ELR (cell line): ENCODE measurements at regions not wholly inside any gene's neighbourhood (a gene's known extent, or its start where the extent isn't known, plus 50 kb on each side); places are given as distances from the start of the nearest gene placed in this dataset.

Source experiments
- DNase-seq: peaks from one replicate; pipeline ENCODE4 v3.0.0-alpha.2; 2015; ENCODE audit warnings: low read depth

DNA sequence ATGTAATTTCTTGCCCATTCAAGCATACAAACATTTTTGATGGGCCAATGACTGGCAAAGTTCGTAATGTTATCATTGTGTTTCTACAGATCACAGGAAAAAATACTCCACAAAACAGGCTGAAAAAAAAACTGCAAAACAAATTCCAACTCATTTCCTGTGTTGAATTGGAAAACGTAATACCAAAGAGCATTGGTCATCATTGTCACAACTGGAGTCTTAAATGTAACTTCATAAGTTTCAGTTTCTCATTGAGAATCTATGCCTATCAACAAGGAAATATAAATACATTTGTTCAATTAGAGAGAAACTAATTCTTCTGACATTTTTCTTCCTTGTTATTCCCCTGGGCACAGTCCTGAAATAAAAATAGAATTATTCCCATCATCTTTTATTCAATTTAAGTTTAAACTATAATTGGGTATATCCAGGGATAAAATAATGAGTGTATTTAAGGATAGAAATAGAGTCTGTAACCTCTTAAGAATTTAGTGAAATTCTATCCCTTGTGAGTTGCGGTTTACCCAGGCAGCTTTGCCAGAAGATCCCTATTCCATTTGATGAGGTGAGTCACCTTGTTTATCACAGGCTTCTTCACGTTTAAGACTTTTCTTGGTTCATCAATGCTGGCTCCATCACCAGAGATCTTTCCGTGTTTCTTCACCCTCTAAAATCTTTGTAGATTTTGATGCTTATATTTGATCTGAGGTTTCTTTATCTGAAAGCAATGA lies 112.7 kb upstream of the ITGA1 start:
- peak; percentile 91 for DNase-seq

- no peak for DNase-seq
These were observed 105.2 kb upstream of the ITGA1 start for GRCh38 chr5:52682492-52682891.

- DNase-seq = peak; percentile 57
These were observed 103.7 kb upstream of the ITGA1 start for GRCh38 chr5:52684051-52684450.

GRCh38 chr5:52685566-52685965 lies 102.2 kb upstream of the ITGA1 start:
- no peak for DNase-seq

DNA sequence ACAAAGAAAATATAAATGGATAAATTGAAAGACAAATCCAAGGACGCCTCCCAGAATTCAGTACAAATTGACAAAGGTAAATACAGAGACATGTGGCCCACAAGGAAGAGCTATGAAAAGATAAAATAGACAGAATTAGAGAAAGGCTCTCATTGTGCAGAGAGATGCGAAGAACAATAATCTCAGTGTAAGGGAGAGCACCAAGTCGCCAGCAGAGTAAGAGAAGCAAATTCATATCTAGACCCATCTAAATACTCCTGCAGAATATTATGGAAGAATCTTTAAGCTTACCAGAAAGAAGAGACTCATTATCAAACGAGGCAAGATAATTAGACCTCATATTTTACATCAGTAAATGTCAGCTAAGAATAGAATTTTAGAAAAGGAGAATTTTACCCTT lies 101.7 kb upstream of the ITGA1 start:
- DNase-seq = no peak

DNA sequence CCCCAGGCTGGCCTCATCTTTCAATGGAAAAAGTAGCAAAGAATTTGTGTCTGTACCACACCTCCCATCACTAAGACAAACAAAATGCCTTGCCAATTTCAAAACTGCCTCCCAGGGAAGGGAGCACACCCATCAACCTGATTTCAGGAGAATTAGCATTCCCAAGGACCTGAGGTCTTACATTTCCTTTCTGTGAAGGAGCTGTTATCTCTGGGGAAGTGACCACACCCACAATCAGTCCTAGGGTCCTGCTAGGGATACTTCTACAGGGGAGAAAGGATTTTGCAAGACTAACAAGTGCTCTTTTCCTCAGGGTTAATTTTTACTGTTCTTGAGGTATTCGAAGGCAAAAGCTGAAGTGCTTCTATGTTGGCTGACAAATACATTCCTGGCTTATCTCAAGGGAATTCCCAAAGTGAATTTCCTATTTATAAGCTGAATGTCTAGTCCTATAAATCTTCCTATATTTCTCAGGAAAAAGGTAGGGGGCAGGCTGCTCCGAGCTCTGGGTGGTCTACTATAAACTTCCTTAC lies 97.4 kb upstream of the ITGA1 start:
- DNase-seq = no peak

- peak; percentile 69 for DNase-seq
These were observed 95.7 kb upstream of the ITGA1 start for GRCh38 chr5:52692039-52692438.

DNA sequence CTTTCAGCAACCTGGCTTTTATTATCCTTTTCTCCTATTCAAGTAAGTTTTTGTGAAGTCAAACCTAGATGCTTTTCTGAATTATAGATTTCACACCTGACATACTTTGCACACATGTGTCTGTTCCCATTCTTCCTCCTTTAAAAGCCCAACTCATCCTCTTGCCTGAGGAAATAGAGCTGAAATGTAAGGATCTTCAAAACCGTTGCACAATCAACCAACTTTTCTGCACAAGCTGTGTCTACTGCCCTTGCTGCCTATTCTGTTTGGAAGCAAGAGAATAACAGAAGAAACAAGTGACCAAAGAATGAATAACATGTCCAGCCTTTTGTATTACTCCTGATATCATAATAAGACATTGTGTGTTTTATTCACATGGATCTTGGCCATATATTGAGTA lies 95.1 kb upstream of the ITGA1 start:
- no peak for DNase-seq

- DNase-seq = peak; percentile 58
These were observed 94.4 kb upstream of the ITGA1 start for GRCh38 chr5:52693280-52693679.

GRCh38 chr5:52693836-52694235 lies 93.9 kb upstream of the ITGA1 start:
- DNase-seq = no peak

- no peak for DNase-seq
These were observed 93.1 kb upstream of the ITGA1 start for GRCh38 chr5:52694648-52695047.

GRCh38 chr5:52702877-52703276 lies 84.8 kb upstream of the ITGA1 start:
- DNase-seq = no peak

DNA sequence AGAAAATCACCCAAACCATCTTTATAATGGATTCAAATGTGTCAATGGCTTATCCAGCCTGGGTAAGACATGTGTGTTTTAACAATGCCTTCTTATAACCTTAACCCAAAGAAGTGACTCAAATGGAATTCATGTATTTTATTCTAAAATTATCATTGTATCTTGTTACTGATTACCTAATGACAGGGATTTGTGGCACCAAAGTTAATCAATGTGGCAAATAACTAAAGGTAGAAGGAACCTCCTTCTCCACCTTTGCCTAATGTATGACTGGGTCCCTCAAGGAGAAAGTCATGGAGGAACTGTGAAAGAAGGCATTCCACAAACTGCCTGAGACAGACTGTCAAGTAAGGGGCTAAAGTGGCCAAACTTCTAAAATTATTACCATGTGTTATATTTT lies 84.4 kb upstream of the ITGA1 start:
- DNase-seq = no peak

DNA sequence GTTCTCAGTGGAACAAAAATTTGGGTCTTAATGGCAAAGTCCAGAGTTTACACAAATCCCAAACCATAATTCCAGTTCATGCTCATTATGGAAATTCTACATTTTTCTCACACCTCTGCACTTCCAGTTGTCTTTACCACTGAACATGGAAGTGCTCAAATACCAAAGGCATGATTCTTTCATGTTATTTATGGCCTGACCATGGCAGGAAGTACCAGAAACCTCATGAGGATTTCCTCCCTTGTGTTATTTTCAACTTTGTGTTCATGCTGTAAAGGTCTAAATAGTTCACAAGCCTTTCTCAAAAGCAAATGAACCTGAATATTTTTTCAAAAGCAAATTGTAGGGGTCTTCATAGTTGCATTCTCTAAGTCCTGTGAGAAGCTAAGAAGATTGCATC lies 82.0 kb upstream of the ITGA1 start:
- DNase-seq = peak; percentile 70

DNA sequence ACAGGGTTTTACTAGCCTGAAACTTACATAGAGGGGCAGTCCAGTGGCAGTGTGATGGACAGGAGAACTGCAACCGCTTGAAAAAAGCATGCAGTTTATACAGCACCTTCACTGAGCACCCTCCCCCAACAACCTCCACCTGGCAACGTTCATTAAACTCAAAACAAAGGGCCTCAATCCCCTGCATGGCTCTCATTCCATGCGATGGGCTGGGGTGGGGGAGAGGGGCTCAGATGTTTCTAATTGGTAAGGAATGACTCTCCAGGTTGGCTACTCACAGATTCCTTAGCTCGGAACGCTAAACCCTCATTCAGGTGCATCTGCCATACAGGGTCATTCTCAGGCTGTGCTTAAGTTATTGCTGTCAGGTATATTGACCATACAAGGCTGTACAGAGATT lies 80.9 kb upstream of the ITGA1 start:
- no peak for DNase-seq

DNA sequence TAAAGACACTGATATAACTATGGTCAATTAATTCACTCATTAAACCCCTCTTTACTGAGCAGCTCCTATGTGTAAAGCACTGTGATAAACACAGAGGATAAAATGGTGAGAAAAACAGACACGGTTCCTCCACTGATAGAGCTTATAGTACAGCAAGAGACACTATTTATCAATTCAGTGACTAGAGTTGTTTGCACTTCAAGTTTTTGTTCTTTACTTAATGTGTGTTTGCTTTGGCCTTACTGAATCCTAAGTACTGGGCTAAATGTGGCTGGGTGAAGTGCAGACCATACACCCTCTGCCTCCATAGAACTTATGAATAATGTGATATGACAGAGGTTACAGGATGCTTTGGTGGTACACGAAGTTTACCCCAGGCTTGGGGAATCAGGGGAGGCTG lies 80.1 kb upstream of the ITGA1 start:
- no peak for DNase-seq

- peak; percentile 69 for DNase-seq
These were observed 79.3 kb upstream of the ITGA1 start for GRCh38 chr5:52708463-52708862.

DNA sequence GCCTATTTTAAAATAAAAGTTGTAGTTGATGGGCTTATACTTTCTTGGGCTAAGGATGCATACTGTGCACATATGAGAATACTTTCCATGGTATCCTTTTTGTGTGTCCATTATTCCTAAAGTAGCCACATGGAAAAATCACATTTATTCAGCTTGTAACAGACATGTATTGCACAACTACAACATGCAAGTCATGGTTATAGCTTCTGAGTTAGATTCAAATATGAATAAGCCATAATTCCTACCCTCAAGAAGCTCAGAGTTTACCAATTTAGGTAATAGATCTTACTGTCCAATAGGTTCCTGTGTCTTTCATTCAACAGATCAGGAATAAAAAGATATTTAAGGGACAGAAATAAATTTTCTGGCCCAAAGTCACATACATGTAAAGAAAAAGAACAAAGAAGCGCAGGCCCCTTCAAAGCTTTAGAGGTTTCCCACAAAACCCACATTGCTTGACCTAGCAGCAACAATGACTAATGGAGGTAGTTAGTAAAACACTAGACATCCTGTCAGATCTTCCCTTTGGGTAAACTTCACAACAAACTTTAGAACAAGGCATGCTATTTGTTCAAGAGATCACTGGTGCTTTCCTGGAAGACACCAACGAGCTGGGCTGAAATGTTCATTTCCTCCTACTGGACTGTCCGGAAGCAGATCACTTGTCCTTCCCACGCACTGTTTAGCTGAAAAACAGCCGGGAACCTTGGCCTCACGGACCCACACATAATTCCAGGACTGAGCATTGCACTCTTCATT lies 78.4 kb upstream of the ITGA1 start:
- DNase-seq = peak; percentile 85

GRCh38 chr5:52710310-52710971 lies 77.3 kb upstream of the ITGA1 start:
- DNase-seq = no peak

DNA sequence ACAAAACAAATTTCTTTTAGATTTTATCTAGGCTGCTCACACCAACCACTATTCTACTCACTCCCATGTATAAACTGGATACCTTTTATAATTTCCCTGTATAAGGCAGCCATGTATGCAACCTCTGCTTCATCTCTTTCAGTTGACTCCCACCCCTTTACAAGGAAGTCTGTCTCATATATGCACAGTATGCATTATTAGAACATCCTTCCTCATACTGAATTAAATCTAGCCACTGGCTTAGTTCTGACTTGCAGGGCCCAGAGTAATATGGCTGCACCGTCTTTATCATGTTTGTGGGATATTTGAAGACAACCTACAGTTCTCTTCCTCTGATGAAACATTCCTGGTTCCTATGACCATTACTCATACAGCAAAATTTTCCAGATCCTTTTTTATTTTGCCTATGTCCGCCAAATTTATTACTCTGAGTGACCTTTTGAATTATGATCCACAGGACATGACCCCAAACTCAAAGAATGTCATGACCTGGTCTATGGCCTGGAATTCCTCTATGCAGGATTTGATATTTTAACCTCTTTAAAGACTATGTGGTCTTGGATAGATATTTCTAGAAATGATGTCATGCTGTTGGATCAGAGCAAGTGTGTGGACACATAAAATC lies 76.6 kb upstream of the ITGA1 start:
- peak; percentile 44 for DNase-seq

DNA sequence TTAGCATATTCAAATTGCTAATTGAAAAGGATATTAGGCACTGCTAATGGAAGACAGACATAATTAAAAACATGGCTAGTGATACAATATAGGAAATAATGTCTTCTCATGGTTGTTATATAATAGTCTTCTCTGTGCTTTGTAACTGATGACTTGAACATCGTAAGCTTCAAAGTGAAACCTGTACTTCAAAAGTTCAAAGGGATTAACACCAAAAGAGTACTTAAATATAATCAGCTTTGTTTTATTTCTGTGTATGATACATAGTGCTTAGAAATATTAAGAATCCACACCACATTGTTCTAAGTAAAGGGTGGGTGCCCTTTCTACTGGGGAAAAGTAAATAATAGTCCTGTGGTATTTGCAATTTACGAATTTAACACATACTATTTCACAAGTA lies 75.4 kb upstream of the ITGA1 start:
- DNase-seq = no peak

DNA sequence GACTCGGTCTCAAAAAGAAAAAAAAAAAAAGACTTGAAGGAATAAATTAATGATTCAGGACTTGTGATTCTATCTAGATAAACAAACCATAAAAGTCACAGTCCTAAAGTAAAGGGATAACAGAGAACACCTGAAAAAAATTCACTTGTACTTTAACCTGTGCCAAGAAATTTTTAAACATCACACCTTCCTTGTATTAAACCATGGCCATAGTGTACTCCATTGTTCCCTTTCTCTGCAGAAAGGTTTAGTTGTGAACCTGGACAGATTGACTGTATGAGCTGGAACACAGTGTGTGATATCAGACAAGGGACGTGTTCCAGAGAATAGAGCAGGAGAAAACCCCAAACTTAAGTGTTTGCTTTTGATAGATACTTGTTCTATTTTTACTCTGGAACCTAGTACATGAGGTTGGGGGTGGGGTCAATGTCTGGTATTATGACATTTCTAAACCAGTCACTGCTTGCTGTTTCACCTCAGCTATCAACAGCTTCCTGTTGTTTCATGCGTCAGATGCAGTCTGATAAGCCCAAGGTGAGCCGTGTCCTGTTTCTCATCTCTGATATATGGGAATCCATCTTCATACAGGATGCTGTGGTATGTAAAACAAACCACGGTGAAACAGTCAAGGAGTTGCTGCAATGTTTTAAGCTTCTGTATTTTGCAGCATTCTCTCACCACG lies 62.5 kb upstream of the ITGA1 start:
- DNase-seq = peak; percentile 77
